Lower leg skin (tissue), 3 donors: ENCODE measurements at regions not wholly inside any gene's neighbourhood (a gene's known extent, or its start where the extent isn't known, plus 50 kb on each side); places are given as distances from the start of the nearest gene placed in this dataset.

Source experiments
- CTCF ChIP-seq, 3 donors: fragments of 450-650 bp; IDR thresholded peaks; one replicate each; pipeline ENCODE4 v1.5.1; 2016; ENCODE audit warnings: antibody characterized with exemption in 3 of 3, mild to moderate bottlenecking in 3 of 3, moderate library complexity in 2 of 3
- POLR2A ChIP-seq, 2 donors: fragments of 450-650 bp; IDR thresholded peaks; one replicate each; pipeline ENCODE4 v1.6.1; 2016 to 2017; ENCODE audit warnings: antibody characterized with exemption in 2 of 2, mild to moderate bottlenecking in 1 of 2, moderate library complexity in 1 of 2

- TF ChIP-seq POLR2A (IDR thresholded peaks at IDR 0.05) (no peak), CTCF (IDR thresholded peaks at IDR 0.05) (no peak)
These were observed 1112.7 kb downstream of the TYW1 start for GRCh38 chr7:68109299-68109698.
